ENCODE measurements at regions not wholly inside any gene's neighbourhood (a gene's known extent, or its start where the extent isn't known, plus 50 kb on each side); places are given as distances from the start of the nearest gene placed in this dataset.

- no peak for DNase-seq
Observed at GRCh38 chr1:30511991-30512913, 211.1 kb downstream of the MATN1 start.

- DNase-seq: no peak
Observed at GRCh38 chr1:30511563-30511962, 211.8 kb downstream of the MATN1 start.

- no peak for DNase-seq
Observed at GRCh38 chr1:30511106-30511505, 212.3 kb downstream of the MATN1 start.

- DNase-seq: no peak
Observed at GRCh38 chr1:30509670-30510069, 213.7 kb downstream of the MATN1 start.

GRCh38 chr1:30508611-30509010 lies 214.8 kb downstream of the MATN1 start:
- DNase-seq: no peak

GRCh38 chr1:30508175-30508448 lies 215.3 kb downstream of the MATN1 start:
- DNase-seq: no peak

- DNase-seq: no peak
Observed at GRCh38 chr1:30507401-30508174, 215.8 kb downstream of the MATN1 start.

- DNase-seq: no peak
Observed at GRCh38 chr1:30507016-30507312, 216.4 kb downstream of the MATN1 start.

GRCh38 chr1:30506291-30507015 lies 216.9 kb downstream of the MATN1 start:
- no peak for DNase-seq

GRCh38 chr1:30505853-30506252 lies 217.5 kb downstream of the MATN1 start:
- DNase-seq: no peak

- DNase-seq: no peak
Observed at GRCh38 chr1:30492451-30492850, 230.9 kb downstream of the MATN1 start.

- DNase-seq: no peak
Observed at GRCh38 chr1:30491831-30492230, 231.6 kb downstream of the MATN1 start.

GRCh38 chr1:30490554-30491053 lies 232.8 kb downstream of the MATN1 start:
- DNase-seq: no peak

GRCh38 chr1:30489737-30490389 lies 233.5 kb downstream of the MATN1 start:
- DNase-seq: no peak

GRCh38 chr1:30488324-30488913 lies 235.0 kb downstream of the MATN1 start:
- DNase-seq: no peak

GRCh38 chr1:30487042-30487441 lies 236.3 kb downstream of the MATN1 start:
- no peak for DNase-seq

- no peak for DNase-seq
Observed at GRCh38 chr1:30485072-30485471, 238.3 kb downstream of the MATN1 start.

- DNase-seq: no peak
Observed at GRCh38 chr1:30484668-30485067, 238.7 kb downstream of the MATN1 start.

GRCh38 chr1:30479575-30479974 lies 243.8 kb downstream of the MATN1 start:
- DNase-seq: no peak

- no peak for DNase-seq
Observed at GRCh38 chr1:30478799-30479563, 244.4 kb downstream of the MATN1 start.

GRCh38 chr1:30478283-30478682 lies 245.1 kb downstream of the MATN1 start:
- DNase-seq: no peak

- DNase-seq: no peak
Observed at GRCh38 chr1:30477588-30477987, 245.8 kb downstream of the MATN1 start.
